ENCODE measurements at regions not wholly inside any gene's neighbourhood (a gene's known extent, or its start where the extent isn't known, plus 50 kb on each side); places are given as distances from the start of the nearest gene placed in this dataset.

DNA sequence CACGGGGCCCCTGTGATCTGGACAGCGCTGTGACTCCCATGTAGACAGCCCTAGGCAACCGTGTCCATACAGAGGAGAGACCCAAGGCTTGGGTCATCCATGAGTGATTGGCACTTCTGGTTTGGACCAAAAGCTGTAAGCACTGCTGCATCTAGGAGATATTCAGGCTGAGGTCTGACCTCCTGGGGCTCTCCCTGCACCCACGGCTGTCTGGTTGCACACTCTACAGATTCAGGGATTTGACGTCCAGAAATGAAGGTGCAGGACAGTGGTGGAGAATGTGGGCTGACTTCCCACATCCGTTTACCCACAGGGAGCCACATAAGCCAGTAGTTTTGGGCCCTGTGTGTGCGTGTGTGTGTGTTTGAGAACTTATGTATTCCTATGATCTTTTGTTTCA, 76.2 kb upstream of the ARHGEF7 start:
- H3K23me2 ChIP-seq (ENCODE audit: low read depth, low read length), result no peaks in the 10 kb centered on the region
- no peaks in the 10 kb centered on the region for H4K20me1 ChIP-seq (replicated peaks in 1 of 2; ENCODE audit: control insufficient read depth in 1 of 2, insufficient read depth in 2 of 2, low read length in 2 of 2)
- H2BK12ac ChIP-seq (ENCODE audit: low read depth, low read length), result no peak overlapping the region
- no peak for FAIRE-seq
- no peak overlapping the region for H2BK5ac ChIP-seq (ENCODE audit: low read depth, low read length)
- no peak overlapping the region for H3K56ac ChIP-seq (replicated peaks; ENCODE audit: insufficient read length, low read depth, low read length)
- H2AK5ac ChIP-seq (ENCODE audit: low read depth, low read length), result no peak overlapping the region
- no peaks in the 10 kb centered on the region for H3K4me1 ChIP-seq (replicated peaks in 1 of 4; ENCODE audit: control insufficient read depth in 3 of 4, insufficient read depth in 4 of 4, low read length in 3 of 4)
- H3K79me2 ChIP-seq (ENCODE audit: control insufficient read depth in 1 of 2, insufficient read depth in 2 of 2, low read length in 2 of 2), result no peaks in the 10 kb centered on the region
- H3K9me3 ChIP-seq (ENCODE audit: insufficient read depth in 2 of 2, low read depth in 1 of 2, low read length in 1 of 2), result peaks cover 4 to 5% of the 10 kb centered on the region in 2 experiments; a peak in 2 of 4 replicates
- peak overlapping the region; percentile 71; the same call in 1 of the 2 replicates for H4K8ac ChIP-seq (ENCODE audit: extremely low read depth, insufficient read depth, low read length)
- H4K91ac ChIP-seq (replicated peaks; ENCODE audit: insufficient read length, low read length), result no peak overlapping the region
- no peak for TF ChIP-seq GABPA (IDR thresholded peaks at IDR 0.05; ENCODE audit: borderline replicate concordance, insufficient read depth, low read length)
- TF ChIP-seq TAF7 (optimal IDR thresholded peaks at IDR 0.05; ENCODE audit: borderline replicate concordance, low read depth, low read length), result no peak
- TF ChIP-seq HDAC6 (IDR thresholded peaks at IDR 0.05; ENCODE audit: low read depth, low read length), result no peak
- no peak for TF ChIP-seq POLR2A (IDR thresholded peaks at IDR 0.05; ENCODE audit: control extremely low read depth in 1 of 2, low read depth in 2 of 2, low read length in 2 of 2)
- H3K4me2 ChIP-seq (ENCODE audit: insufficient read depth in 1 of 2, low read depth in 2 of 2, low read length in 2 of 2), result no peak overlapping the region
- WGBS, 2 experiments (ENCODE audit: extremely low coverage in 1 of 2, insufficient coverage in 1 of 2, insufficient read length in 1 of 2, insufficient replicate concordance in 2 of 2, low coverage in 1 of 2, low lambda C conversion rate in 2 of 2, missing lambda C conversion rate in 1 of 2), result 94% methylated on average over 7 of the region's 7 CpGs; no CpG with 5 or more reads in 1 of the 2 experiments
- H4K5ac ChIP-seq (ENCODE audit: insufficient read length, low read depth, low read length), result no peak overlapping the region
- ChIA-PET POLR2A (ENCODE audit: partially characterized antibody) (no interaction called here), CTCF (ENCODE audit: partially characterized antibody) (interaction anchor here (0.6 to 1.6 kb wide), 3 partner anchors 8 to 22 kb away, joined by 4 to 5 read pairs (median 4); no protein-coding TSS in a partner anchor)
- no peak overlapping the region for H3K27ac ChIP-seq (ENCODE audit: low read depth, low read length)
- H3K14ac ChIP-seq (ENCODE audit: insufficient read length), result no peak overlapping the region
- no peak overlapping the region for H3K23ac ChIP-seq (ENCODE audit: insufficient read length)
- H3K27me3 ChIP-seq (replicated peaks in 1 of 4; ENCODE audit: control insufficient read depth in 3 of 4, extremely low read depth in 1 of 4, insufficient read depth in 3 of 4, low read length in 3 of 4), result no peaks in the 10 kb centered on the region
- no peak overlapping the region for H3K4ac ChIP-seq (replicated peaks; ENCODE audit: insufficient read length, low read depth, low read length)
- no peak overlapping the region for H2BK120ac ChIP-seq (replicated peaks; ENCODE audit: low read depth, low read length)
- DNase-seq (ENCODE audit: low read depth in 1 of 2, low spot score in 2 of 2), result no peak
- no peak overlapping the region for H3K4me3 ChIP-seq (ENCODE audit: extremely low read depth in 1 of 4, insufficient read depth in 2 of 4, low read depth in 3 of 4, low read length in 4 of 4)
- H2AFZ ChIP-seq (ENCODE audit: low read length), result no peak overlapping the region
- no peak overlapping the region for H2BK20ac ChIP-seq (ENCODE audit: low read length)
- no peak overlapping the region for H3K9ac ChIP-seq (replicated peaks in 1 of 4; ENCODE audit: extremely low read depth in 1 of 4, low read depth in 3 of 4, low read length in 3 of 4)
- H3K18ac ChIP-seq (ENCODE audit: extremely low read depth, low read length), result no peak overlapping the region
- H2BK15ac ChIP-seq (ENCODE audit: low read length), result no peak overlapping the region
- no peaks in the 10 kb centered on the region for H3K79me1 ChIP-seq (ENCODE audit: low read depth, low read length)
- H3K36me3 ChIP-seq (ENCODE audit: control insufficient read depth in 2 of 4, insufficient read depth in 4 of 4, low read length in 3 of 4), result no peaks in the 10 kb centered on the region; a peak in 1 of 8 replicates

Data from H1 (cell line).